ENCODE measurements at regions not wholly inside any gene's neighbourhood (a gene's known extent, or its start where the extent isn't known, plus 50 kb on each side); places are given as distances from the start of the nearest gene placed in this dataset.

DNA sequence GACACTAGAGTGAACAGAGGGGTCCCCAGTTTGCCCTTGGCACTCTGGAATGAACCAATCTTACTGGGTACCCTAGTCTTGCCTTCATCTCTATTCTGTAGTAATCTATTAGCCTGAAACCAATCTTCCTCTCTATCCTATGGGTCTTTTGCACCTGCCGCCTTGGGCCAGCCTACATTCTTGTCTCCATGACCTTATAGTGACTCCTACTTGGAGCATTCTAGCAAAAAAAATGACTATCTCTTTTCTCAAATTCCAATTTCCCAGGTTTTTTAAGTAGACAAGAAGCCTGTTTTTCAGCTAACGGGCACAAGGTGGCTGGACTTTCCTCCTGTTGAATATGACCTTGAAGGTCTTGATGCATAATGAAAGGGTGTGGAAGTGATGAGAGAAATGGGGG, 568.7 kb downstream of the TRAM1L1 start:
- Mint-ChIP-seq H3K9me3 (ENCODE audit: low read depth, unreplicated experiment) (peaks cover 15% of the 10 kb centered on the region), H3K36me3 (ENCODE audit: insufficient read depth, unreplicated experiment) (no peaks in the 10 kb centered on the region), H3K4me1 (ENCODE audit: low read depth, unreplicated experiment) (peaks cover 21% of the 10 kb centered on the region), H3K27me3 (ENCODE audit: unreplicated experiment) (no peaks in the 10 kb centered on the region), H3K27ac (ENCODE audit: unreplicated experiment) (no peak overlapping the region), H3K4me3 (ENCODE audit: low read depth, unreplicated experiment) (no peak overlapping the region)
- BruUV-seq (replicated peaks), result no TSS peak
- TF ChIP-seq, protein P1, sequence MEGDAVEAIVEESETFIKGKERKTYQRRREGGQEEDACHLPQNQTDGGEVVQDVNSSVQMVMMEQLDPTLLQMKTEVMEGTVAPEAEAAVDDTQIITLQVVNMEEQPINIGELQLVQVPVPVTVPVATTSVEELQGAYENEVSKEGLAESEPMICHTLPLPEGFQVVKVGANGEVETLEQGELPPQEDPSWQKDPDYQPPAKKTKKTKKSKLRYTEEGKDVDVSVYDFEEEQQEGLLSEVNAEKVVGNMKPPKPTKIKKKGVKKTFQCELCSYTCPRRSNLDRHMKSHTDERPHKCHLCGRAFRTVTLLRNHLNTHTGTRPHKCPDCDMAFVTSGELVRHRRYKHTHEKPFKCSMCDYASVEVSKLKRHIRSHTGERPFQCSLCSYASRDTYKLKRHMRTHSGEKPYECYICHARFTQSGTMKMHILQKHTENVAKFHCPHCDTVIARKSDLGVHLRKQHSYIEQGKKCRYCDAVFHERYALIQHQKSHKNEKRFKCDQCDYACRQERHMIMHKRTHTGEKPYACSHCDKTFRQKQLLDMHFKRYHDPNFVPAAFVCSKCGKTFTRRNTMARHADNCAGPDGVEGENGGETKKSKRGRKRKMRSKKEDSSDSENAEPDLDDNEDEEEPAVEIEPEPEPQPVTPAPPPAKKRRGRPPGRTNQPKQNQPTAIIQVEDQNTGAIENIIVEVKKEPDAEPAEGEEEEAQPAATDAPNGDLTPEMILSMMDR (IDR thresholded peaks at IDR 0.05; ENCODE audit: unreplicated experiment), result no peak
- no peak for DNase-seq
- intact Hi-C loops (cut with micrococcal nuclease; ENCODE audit: unreplicated experiment), result no loop called here
- CTCF ChIA-PET, result no interaction called here

DNA sequence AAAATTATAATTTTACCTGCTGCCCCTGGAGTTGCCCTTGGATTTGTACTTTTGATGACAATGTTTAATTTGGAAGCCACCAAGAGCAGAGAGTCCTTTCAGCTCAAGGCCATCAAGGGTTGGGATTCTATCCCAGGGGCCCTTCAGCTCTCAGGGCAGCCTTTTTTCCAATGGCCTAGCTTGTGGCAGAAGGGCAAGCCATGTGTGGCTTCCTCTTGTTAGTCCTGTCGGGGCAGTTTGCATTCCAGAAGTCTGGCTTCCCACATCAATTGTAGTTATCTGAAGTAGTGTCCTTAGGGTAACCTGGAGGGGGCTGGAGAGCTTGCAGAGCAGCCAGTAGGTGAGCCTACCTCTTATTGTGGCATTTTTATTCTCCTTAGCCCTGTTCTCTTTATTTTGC, 569.4 kb downstream of the TRAM1L1 start:
- Mint-ChIP-seq H3K4me3 (ENCODE audit: low read depth, unreplicated experiment) (no peak overlapping the region), H3K36me3 (ENCODE audit: insufficient read depth, unreplicated experiment) (no peaks in the 10 kb centered on the region), H3K27me3 (ENCODE audit: unreplicated experiment) (no peaks in the 10 kb centered on the region), H3K4me1 (ENCODE audit: low read depth, unreplicated experiment) (peaks cover 21% of the 10 kb centered on the region), H3K9me3 (ENCODE audit: low read depth, unreplicated experiment) (peaks cover 15% of the 10 kb centered on the region), H3K27ac (ENCODE audit: unreplicated experiment) (no peak overlapping the region)
- TF ChIP-seq, protein P1 (IDR thresholded peaks at IDR 0.05; ENCODE audit: unreplicated experiment), result no peak
- BruUV-seq (replicated peaks), result no TSS peak
- CTCF ChIA-PET, result no interaction called here
- intact Hi-C loops (cut with micrococcal nuclease; ENCODE audit: unreplicated experiment), result no loop called here
- DNase-seq, result peak; percentile 9

GRCh38 chr4:116512552-116512951, 572.8 kb downstream of the TRAM1L1 start:
- H3K9me3 Mint-ChIP-seq (ENCODE audit: low read depth, unreplicated experiment), result peaks cover 10% of the 10 kb centered on the region
- CTCF ChIA-PET, result no interaction called here
- H3K27ac Mint-ChIP-seq (ENCODE audit: unreplicated experiment), result no peak overlapping the region
- intact Hi-C loops (cut with micrococcal nuclease; ENCODE audit: unreplicated experiment), result no loop called here
- no peak overlapping the region for H3K4me3 Mint-ChIP-seq (ENCODE audit: low read depth, unreplicated experiment)
- H3K36me3 Mint-ChIP-seq (ENCODE audit: insufficient read depth, unreplicated experiment), result no peaks in the 10 kb centered on the region
- DNase-seq, result no peak
- H3K27me3 Mint-ChIP-seq (ENCODE audit: unreplicated experiment), result no peaks in the 10 kb centered on the region
- peaks cover 21% of the 10 kb centered on the region for H3K4me1 Mint-ChIP-seq (ENCODE audit: low read depth, unreplicated experiment)
- TF ChIP-seq, protein P1 (IDR thresholded peaks at IDR 0.05; ENCODE audit: unreplicated experiment), result no peak
- BruUV-seq (replicated peaks), result no TSS peak

- Mint-ChIP-seq H3K27me3 (ENCODE audit: unreplicated experiment) (no peaks in the 10 kb centered on the region), H3K36me3 (ENCODE audit: insufficient read depth, unreplicated experiment) (no peaks in the 10 kb centered on the region), H3K9me3 (ENCODE audit: low read depth, unreplicated experiment) (peaks cover 3% of the 10 kb centered on the region), H3K27ac (ENCODE audit: unreplicated experiment) (no peak overlapping the region), H3K4me1 (ENCODE audit: low read depth, unreplicated experiment) (no peaks in the 10 kb centered on the region), H3K4me3 (ENCODE audit: low read depth, unreplicated experiment) (no peak overlapping the region)
- intact Hi-C loops (cut with micrococcal nuclease; ENCODE audit: unreplicated experiment), result no loop called here
- DNase-seq, result no peak
- TF ChIP-seq, protein P1 (IDR thresholded peaks at IDR 0.05; ENCODE audit: unreplicated experiment), result no peak
- BruUV-seq (replicated peaks), result no TSS peak
- CTCF ChIA-PET, result no interaction called here
These were observed 583.4 kb downstream of the TRAM1L1 start for GRCh38 chr4:116501954-116502353.

DNA sequence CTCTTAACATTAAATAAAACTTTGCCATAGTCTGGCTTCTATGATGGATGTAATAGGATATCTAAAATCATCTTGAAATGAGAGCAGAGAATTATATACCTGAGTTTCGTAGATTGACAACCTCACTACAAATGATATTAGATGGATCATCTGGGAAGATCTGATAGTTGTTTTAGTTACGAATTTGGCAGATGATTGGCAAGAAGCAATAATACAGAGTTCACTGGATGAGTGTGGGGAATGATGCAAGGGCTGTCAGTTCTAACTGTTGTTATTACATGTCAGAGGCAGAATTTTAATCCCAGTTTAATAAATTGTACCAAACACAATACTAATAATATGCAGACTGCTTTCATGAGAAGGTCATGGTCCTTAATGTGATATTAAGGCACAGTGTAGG, 585.2 kb downstream of the TRAM1L1 start:
- BruUV-seq (replicated peaks), result no TSS peak
- intact Hi-C loops (cut with micrococcal nuclease; ENCODE audit: unreplicated experiment), result no loop called here
- Mint-ChIP-seq H3K9me3 (ENCODE audit: low read depth, unreplicated experiment) (peaks cover 3% of the 10 kb centered on the region), H3K4me3 (ENCODE audit: low read depth, unreplicated experiment) (no peak overlapping the region), H3K36me3 (ENCODE audit: insufficient read depth, unreplicated experiment) (no peaks in the 10 kb centered on the region), H3K27me3 (ENCODE audit: unreplicated experiment) (no peaks in the 10 kb centered on the region), H3K27ac (ENCODE audit: unreplicated experiment) (no peak overlapping the region), H3K4me1 (ENCODE audit: low read depth, unreplicated experiment) (no peaks in the 10 kb centered on the region)
- CTCF ChIA-PET, result no interaction called here
- TF ChIP-seq, protein P1 (IDR thresholded peaks at IDR 0.05; ENCODE audit: unreplicated experiment), result no peak
- no peak for DNase-seq
